PC-9 (cell line): ENCODE measurements at regions not wholly inside any gene's neighbourhood (a gene's known extent, or its start where the extent isn't known, plus 50 kb on each side); places are given as distances from the start of the nearest gene placed in this dataset.
A peak's percentile ranks its signal among the peaks of the same experiment; 100 is the strongest.

ENCODE experiments used
- BruUV-seq: library from RNA; stranded (reverse); fragments of 400-500 nt; replicated peaks from 2 replicates; lab custom pipeline; 2021; lab: Mats Ljungman, UMichigan
- CTCF ChIA-PET: fragments of 300-600 bp; sonication (Branson Sonifier 250); formaldehyde crosslinking; loops from one replicate; lab custom pipeline; 2022; ENCODE audit warnings: antibody characterized with exemption; lab: Charles Lee
- POLR2A ChIA-PET: fragments of 300-600 bp; sonication (Branson Sonifier 250); formaldehyde crosslinking; loops from one replicate; lab custom pipeline; 2022; ENCODE audit warnings: antibody characterized with exemption; ENCODE audit not compliant: unreplicated experiment; lab: Charles Lee
- DNase-seq, 2 experiments: peaks; one replicate each; pipeline versions ENCODE4 v3.0.0 to v3.0.0-alpha.2; 2015 to 2022; ENCODE audit warnings: mixed read lengths in 1 of 2
- H2AFZ ChIP-seq: fragments of 200-600 bp; sonication (generic); 2 replicates; pipeline ENCODE4 v1.8.1; 2017; ENCODE audit warnings: antibody characterized with exemption
- H3F3A ChIP-seq: fragments of 200-600 bp; sonication (generic); 2 replicates; pipeline ENCODE4 v1.8.1; 2017; ENCODE audit warnings: antibody characterized with exemption, mild to moderate bottlenecking, low read depth; ENCODE audit not compliant: insufficient read depth
- H3K27ac ChIP-seq: fragments of 200-600 bp; sonication (generic); 2 replicates; pipeline ENCODE4 v1.6.1; 2016; ENCODE audit warnings: mixed run types
- H3K27me3 ChIP-seq: fragments of 200-600 bp; sonication (generic); 2 replicates; pipeline ENCODE4 v1.6.1; 2016; ENCODE audit warnings: low read depth, mixed run types; ENCODE audit not compliant: insufficient read depth
- H3K36me3 ChIP-seq: fragments of 200-600 bp; sonication (generic); 2 replicates; pipeline ENCODE4 v1.6.1; 2016; ENCODE audit warnings: low read depth, mixed run types
- H3K4me1 ChIP-seq: fragments of 200-600 bp; sonication (generic); replicated peaks from 2 replicates; pipeline ENCODE4 v1.6.1; 2016; ENCODE audit warnings: mixed run types; ENCODE audit not compliant: insufficient read depth
- H3K4me2 ChIP-seq: fragments of 200-600 bp; sonication (generic); 2 replicates; pipeline ENCODE4 v1.6.1; 2017; ENCODE audit warnings: mixed run types
- H3K4me3 ChIP-seq: fragments of 200-600 bp; sonication (generic); 2 replicates; pipeline ENCODE4 v1.6.1; 2016; ENCODE audit warnings: mixed run types
- H3K79me2 ChIP-seq: fragments of 200-600 bp; sonication (generic); 2 replicates; pipeline ENCODE4 v1.6.1; 2017; ENCODE audit warnings: low read depth, mixed run types
- H3K9me2 ChIP-seq: fragments of 200-600 bp; sonication (generic); 2 replicates; pipeline ENCODE4 v1.8.1; 2017; ENCODE audit warnings: mild to moderate bottlenecking; ENCODE audit not compliant: insufficient read depth
- H3K9me3 ChIP-seq: fragments of 200-600 bp; sonication (generic); 2 replicates; pipeline ENCODE4 v1.8.1; 2016; ENCODE audit warnings: low read depth; ENCODE audit not compliant: insufficient read depth
- H4K20me1 ChIP-seq: fragments of 200-600 bp; sonication (generic); 2 replicates; pipeline ENCODE4 v1.8.1; 2017; ENCODE audit not compliant: insufficient read depth
- EZH2 ChIP-seq: fragments of 200-600 bp; sonication (generic); IDR thresholded peaks from 2 replicates; pipeline ENCODE4 v1.8.0; 2017; ENCODE audit warnings: antibody characterized with exemption, low read depth
- intact Hi-C: fragments of 100-400 bp; cut with micrococcal nuclease; formaldehyde crosslinking; loops from one replicate; pipeline ENCODE4 v1.10.0; 2022; ENCODE audit not compliant: unreplicated experiment
- TF ChIP-seq, protein P1 (sequence below): fragments of 200-600 bp; sonication (generic); conservative IDR thresholded peaks from 2 replicates; pipeline ENCODE4 v1.6.1; 2017; ENCODE audit warnings: mixed run types, antibody characterized with exemption, mild to moderate bottlenecking, moderate library complexity

DNA sequence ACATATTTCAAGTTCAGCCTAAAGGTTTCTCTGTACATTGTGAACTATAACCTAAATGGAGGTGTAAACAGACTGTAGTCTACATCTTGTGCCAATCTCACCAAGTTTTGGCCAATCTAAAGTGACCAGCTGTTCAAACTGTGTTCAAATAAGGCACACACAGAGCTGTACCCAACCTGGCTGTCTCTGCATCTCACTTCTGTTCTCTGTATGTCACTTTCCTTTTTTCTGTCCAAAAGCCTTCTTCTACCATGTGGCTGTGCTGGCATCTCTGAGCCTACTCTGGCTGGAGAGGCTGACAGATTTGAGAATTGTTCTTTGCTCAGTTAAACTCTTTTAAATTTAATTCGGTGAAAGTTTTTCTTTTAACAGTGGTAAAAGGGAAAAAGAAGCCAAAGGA, 817.9 kb downstream of the SOCS6 start:
- no peak overlapping the region for H3K4me3 ChIP-seq
- no peak for TF ChIP-seq EZH2
- TF ChIP-seq, protein P1, sequence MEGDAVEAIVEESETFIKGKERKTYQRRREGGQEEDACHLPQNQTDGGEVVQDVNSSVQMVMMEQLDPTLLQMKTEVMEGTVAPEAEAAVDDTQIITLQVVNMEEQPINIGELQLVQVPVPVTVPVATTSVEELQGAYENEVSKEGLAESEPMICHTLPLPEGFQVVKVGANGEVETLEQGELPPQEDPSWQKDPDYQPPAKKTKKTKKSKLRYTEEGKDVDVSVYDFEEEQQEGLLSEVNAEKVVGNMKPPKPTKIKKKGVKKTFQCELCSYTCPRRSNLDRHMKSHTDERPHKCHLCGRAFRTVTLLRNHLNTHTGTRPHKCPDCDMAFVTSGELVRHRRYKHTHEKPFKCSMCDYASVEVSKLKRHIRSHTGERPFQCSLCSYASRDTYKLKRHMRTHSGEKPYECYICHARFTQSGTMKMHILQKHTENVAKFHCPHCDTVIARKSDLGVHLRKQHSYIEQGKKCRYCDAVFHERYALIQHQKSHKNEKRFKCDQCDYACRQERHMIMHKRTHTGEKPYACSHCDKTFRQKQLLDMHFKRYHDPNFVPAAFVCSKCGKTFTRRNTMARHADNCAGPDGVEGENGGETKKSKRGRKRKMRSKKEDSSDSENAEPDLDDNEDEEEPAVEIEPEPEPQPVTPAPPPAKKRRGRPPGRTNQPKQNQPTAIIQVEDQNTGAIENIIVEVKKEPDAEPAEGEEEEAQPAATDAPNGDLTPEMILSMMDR: no peak
- peaks cover 5% of the 10 kb centered on the region; the same call in 1 of the 2 replicates for H3K9me2 ChIP-seq
- H3K36me3 ChIP-seq: no peaks in the 10 kb centered on the region
- H3K4me1 ChIP-seq: no peaks in the 10 kb centered on the region
- CTCF ChIA-PET: no interaction called here
- H3F3A ChIP-seq: no peaks in the 10 kb centered on the region
- no peaks in the 10 kb centered on the region for H4K20me1 ChIP-seq
- no TSS peak for BruUV-seq
- H3K4me2 ChIP-seq: no peak overlapping the region
- peak overlapping the region; percentile 70; the same call in 1 of the 2 replicates for H2AFZ ChIP-seq
- no peaks in the 10 kb centered on the region for H3K9me3 ChIP-seq
- H3K79me2 ChIP-seq: no peaks in the 10 kb centered on the region
- no peaks in the 10 kb centered on the region for H3K27me3 ChIP-seq
- POLR2A ChIA-PET: no interaction called here
- intact Hi-C loops: no loop called here
- H3K27ac ChIP-seq: no peak overlapping the region
- no peak for DNase-seq

DNA sequence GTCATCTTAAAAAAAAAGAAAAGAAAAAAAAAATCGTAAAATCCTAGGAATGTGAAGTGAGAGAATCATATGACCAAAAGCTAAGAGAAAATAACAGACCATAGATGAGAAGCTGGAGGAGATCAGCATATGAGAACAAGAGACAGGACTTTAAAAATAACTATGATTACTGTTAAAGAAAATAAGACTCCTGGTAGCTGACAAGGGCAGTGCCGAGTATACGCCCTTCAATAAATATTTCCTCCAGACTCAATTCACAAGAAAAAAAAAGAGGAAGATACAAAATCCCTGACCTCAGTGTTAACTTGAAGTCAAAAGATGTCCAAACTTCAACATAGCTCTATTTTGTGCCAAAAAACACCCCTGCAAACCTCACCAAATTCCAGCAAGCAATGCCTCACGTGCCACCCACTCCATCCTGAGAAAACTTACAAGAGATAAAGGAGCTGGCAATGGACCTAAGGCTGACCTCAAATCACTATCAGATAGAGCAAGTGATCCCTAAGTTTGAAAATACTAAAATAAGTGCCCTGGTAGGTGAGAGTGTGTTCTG, 817.2 kb downstream of the SOCS6 start:
- H3K27ac ChIP-seq: no peak overlapping the region
- intact Hi-C loops: no loop called here
- H3K27me3 ChIP-seq: no peaks in the 10 kb centered on the region
- H3K4me3 ChIP-seq: no peak overlapping the region
- H3F3A ChIP-seq: no peaks in the 10 kb centered on the region
- DNase-seq: no peak
- POLR2A ChIA-PET: no interaction called here
- H2AFZ ChIP-seq: no peak overlapping the region
- no peak overlapping the region for H3K4me2 ChIP-seq
- BruUV-seq: no TSS peak
- TF ChIP-seq, protein P1: no peak
- no peak for TF ChIP-seq EZH2
- peaks cover 5% of the 10 kb centered on the region; the same call in 1 of the 2 replicates for H3K9me2 ChIP-seq
- H4K20me1 ChIP-seq: no peaks in the 10 kb centered on the region
- no peaks in the 10 kb centered on the region for H3K36me3 ChIP-seq
- H3K9me3 ChIP-seq: no peaks in the 10 kb centered on the region
- CTCF ChIA-PET: no interaction called here
- no peaks in the 10 kb centered on the region for H3K79me2 ChIP-seq
- no peaks in the 10 kb centered on the region for H3K4me1 ChIP-seq

DNA sequence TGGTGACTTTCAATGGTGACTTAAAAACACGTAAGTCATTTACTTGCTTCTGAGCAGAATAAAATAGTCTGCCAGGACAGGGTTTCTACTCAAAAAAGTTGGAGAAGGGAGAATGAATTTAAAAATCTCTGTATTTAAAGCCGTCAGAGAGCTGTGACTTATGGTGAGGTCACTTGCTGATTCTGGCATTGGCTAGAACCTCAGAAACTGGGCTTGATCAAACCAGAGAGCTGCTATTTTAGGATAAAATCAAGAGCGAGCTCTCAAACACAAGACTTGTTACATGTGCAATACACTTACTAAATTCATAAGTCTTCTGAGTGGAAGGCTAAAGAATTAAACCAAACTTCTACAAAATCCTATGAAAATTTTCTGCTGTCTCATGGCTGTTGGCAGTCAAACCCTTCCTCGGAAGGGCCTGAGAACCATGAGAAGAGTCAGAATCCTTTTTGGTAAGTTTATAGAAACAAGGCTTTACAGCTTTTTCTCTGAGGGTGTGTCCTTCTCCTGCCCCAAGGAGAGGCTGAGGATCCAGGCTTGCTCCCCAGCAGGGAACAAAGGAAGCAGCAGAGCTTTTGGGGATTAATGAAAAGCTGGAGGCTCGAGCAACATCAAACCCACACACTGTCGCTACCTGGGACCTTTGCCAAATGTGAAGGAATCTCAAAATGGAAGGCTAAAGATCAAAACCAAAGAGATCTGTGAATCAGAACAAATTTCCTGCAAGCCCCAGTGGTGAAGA, 816.4 kb downstream of the SOCS6 start:
- Histone ChIP-seq H3K79me2 (no peaks in the 10 kb centered on the region), H3K36me3 (no peaks in the 10 kb centered on the region), H3K4me3 (no peak overlapping the region), H3K4me2 (0 out of 2 replicates have a peak overlapping the region, but pooled peaks have one; percentile 6), H3K9me2 (peaks cover 5% of the 10 kb centered on the region; the same call in 1 of the 2 replicates), H3K9me3 (no peaks in the 10 kb centered on the region), H2AFZ (peak overlapping the region; percentile 72), H4K20me1 (no peaks in the 10 kb centered on the region), H3F3A (no peaks in the 10 kb centered on the region), H3K27me3 (no peaks in the 10 kb centered on the region), H3K4me1 (no peaks in the 10 kb centered on the region), H3K27ac (no peak overlapping the region)
- TF ChIP-seq, protein P1: no peak
- TF ChIP-seq EZH2: no peak
- no peak for DNase-seq
- intact Hi-C loops: no loop called here
- POLR2A ChIA-PET: no interaction called here
- no TSS peak for BruUV-seq
- CTCF ChIA-PET: no interaction called here
